ENCODE measurements at regions not wholly inside any gene's neighbourhood (a gene's known extent, or its start where the extent isn't known, plus 50 kb on each side); places are given as distances from the start of the nearest gene placed in this dataset.

DNA sequence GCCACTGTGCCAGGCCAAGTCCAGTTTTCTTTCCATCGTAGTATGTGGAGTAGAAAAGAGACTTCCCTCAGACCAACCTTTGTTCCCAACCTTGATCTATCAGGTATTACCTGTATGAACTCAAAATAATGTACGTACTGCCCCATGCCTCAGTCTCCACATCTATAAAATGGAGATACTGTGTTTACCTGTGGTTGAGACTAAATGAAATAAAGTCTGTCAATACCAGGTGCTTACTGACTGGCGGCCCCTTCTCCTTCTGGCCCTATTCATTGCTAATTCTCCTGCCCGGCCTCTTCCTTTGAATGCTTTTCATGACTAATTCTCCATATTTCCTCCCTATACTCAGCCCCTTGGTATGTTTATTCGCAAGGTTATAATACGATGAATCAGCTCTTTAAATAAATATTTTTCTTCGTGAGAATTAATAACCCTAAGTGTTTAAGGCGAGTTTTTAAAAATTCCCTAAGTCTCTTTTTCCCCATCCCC lies 89.6 kb upstream of the BASP1 start:
- H3K4me1 ChIP-seq (ENCODE audit: control insufficient read depth, extremely low read depth, insufficient read depth, low read length): peaks cover 34% of the 10 kb centered on the region
- intact Hi-C loops (cut with micrococcal nuclease): loop anchor here (1.0 kb wide), 2 partner anchors 9 to 48 kb away; no protein-coding TSS in a partner anchor

More for the DNA sequence above, 89.6 kb upstream of the BASP1 start:
- FAIRE-seq: peak; percentile 80
- no peaks in the 10 kb centered on the region for H3K27me3 ChIP-seq (ENCODE audit: control insufficient read depth in 2 of 2, insufficient read depth in 2 of 2, low read length in 2 of 2)
- TF ChIP-seq POLR2A (IDR thresholded peaks at IDR 0.05; ENCODE audit: low read depth, low read length): no peak
- peak; percentile 72 for TF ChIP-seq POLR2AphosphoS5 (IDR thresholded peaks at IDR 0.05; ENCODE audit: insufficient read depth, low read depth, low read length)
- TF ChIP-seq GATA2 (IDR thresholded peaks at IDR 0.05; ENCODE audit: insufficient read depth, insufficient read length, low read depth, low read length): no peak
- TF ChIP-seq FOS (IDR thresholded peaks at IDR 0.05; ENCODE audit: borderline replicate concordance, insufficient read depth, low read length): peak; percentile 91
- TF ChIP-seq MAX (IDR thresholded peaks at IDR 0.05; ENCODE audit: insufficient read depth, insufficient read length): no peak
- no peak for TF ChIP-seq CTCF (IDR thresholded peaks at IDR 0.05; ENCODE audit: extremely low read depth in 1 of 2, insufficient read depth in 1 of 2, low read depth in 1 of 2, low read length in 2 of 2)
- no peak for TF ChIP-seq EZH2 (IDR thresholded peaks at IDR 0.05; ENCODE audit: borderline replicate concordance, low read depth, low read length, severe bottlenecking)
- TF ChIP-seq JUN (IDR thresholded peaks at IDR 0.05; ENCODE audit: borderline replicate concordance, insufficient read depth, insufficient read length, low read depth): peak; percentile 82
- TF ChIP-seq MYC (IDR thresholded peaks at IDR 0.05; ENCODE audit: low read depth, low read length): no peak
- DNase-seq (ENCODE audit: low read depth, low spot score): peak; percentile 94
- H3K9ac ChIP-seq (replicated peaks; ENCODE audit: extremely low read depth, insufficient read depth, low read length): peak overlapping the region; percentile 53
- no peaks in the 10 kb centered on the region for H4K20me1 ChIP-seq (replicated peaks; ENCODE audit: control insufficient read depth, extremely low read depth, insufficient read depth, low read length)
- dilution Hi-C loops (cut with MboI; ENCODE audit: extremely low pct_ligation_motif_present, low sequenced_read_pairs): no loop called here
- peak overlapping the region; percentile 81 for H3K27ac ChIP-seq (ENCODE audit: insufficient read depth, low read depth, low read length)
- no peak overlapping the region for H3K4me3 ChIP-seq (replicated peaks in 1 of 3; ENCODE audit: insufficient read depth in 1 of 3, low read depth in 1 of 3, low read length in 3 of 3)
- CTCF ChIA-PET: interaction anchor here (1.0 to 3.1 kb wide), 5 partner anchors 9 to 337 kb away, joined by 3 to 19 read pairs (median 4); no protein-coding TSS in a partner anchor
- no peaks in the 10 kb centered on the region for H3K9me3 ChIP-seq (replicated peaks; ENCODE audit: control insufficient read depth, insufficient read depth, low read length)
- H3K9me1 ChIP-seq (replicated peaks; ENCODE audit: control insufficient read depth, extremely low read depth, insufficient read depth, low read length): no peaks in the 10 kb centered on the region
- POLR2A ChIA-PET: interaction anchor here (0.5 kb wide), 1 partner anchor 192 kb away, joined by 3 read pairs; the partner anchor contains the start of gene MYO10
- H3K36me3 ChIP-seq (ENCODE audit: control insufficient read depth in 2 of 2, extremely low read depth in 1 of 2, insufficient read depth in 2 of 2, low read length in 2 of 2): no peaks in the 10 kb centered on the region
- no peak overlapping the region for H2AFZ ChIP-seq (ENCODE audit: low read depth, low read length)
- H3K4me2 ChIP-seq (ENCODE audit: insufficient read depth, low read length): peak overlapping the region; percentile 71
- TSS peak; percentile 99 for BruUV-seq (replicated peaks)
- H3K79me2 ChIP-seq (ENCODE audit: control insufficient read depth, insufficient read depth, low read length): no peaks in the 10 kb centered on the region

Measured in endothelial cell of umbilical vein (primary cell).